WTC11 (cell line): ENCODE measurements at regions not wholly inside any gene's neighbourhood (a gene's known extent, or its start where the extent isn't known, plus 50 kb on each side); places are given as distances from the start of the nearest gene placed in this dataset.

Source experiments
- ATAC-seq: fragments of 200-7000 bp; cut with Tn5 transposase; 2 replicates; pipeline ENCODE4 v1.10.0; 2021; ENCODE audit warnings: mild to moderate bottlenecking, moderate library complexity
- CTCF ChIA-PET: fragments of 300-600 bp; sonication (Branson Sonifier 250); formaldehyde crosslinking; loops from one replicate; lab custom pipeline; 2021; ENCODE audit warnings: antibody characterized with exemption; lab: Charles Lee
- POLR2A ChIA-PET: fragments of 350-600 bp; sonication (Branson Sonifier 250); formaldehyde crosslinking; loops from one replicate; lab custom pipeline; 2021; ENCODE audit warnings: antibody characterized with exemption; lab: Charles Lee
- DNase-seq: peaks from one replicate; pipeline ENCODE4 v3.0.0; 2021; ENCODE audit warnings: low spot score
- H3K27ac Mint-ChIP-seq: 2 replicates; pipeline ENCODE4 v1.8.0; 2021; ENCODE audit warnings: mixed read lengths
- H3K27me3 Mint-ChIP-seq: 2 replicates; pipeline ENCODE4 v1.8.0; 2021; ENCODE audit warnings: low read depth, mild to moderate bottlenecking, moderate library complexity, mixed read lengths
- H3K36me3 Mint-ChIP-seq: 2 replicates; pipeline ENCODE4 v1.8.0; 2021; ENCODE audit warnings: mixed read lengths
- H3K4me1 Mint-ChIP-seq: 2 replicates; pipeline ENCODE4 v1.8.0; 2022; ENCODE audit warnings: mixed read lengths
- H3K4me3 Mint-ChIP-seq: 2 replicates; pipeline ENCODE4 v1.8.0; 2021; ENCODE audit warnings: mild to moderate bottlenecking, moderate library complexity, mixed read lengths
- H3K9me3 Mint-ChIP-seq: 2 replicates; pipeline ENCODE4 v1.8.0; 2021; ENCODE audit warnings: mixed read lengths
- CBFB ChIP-seq: sonication (generic); formaldehyde crosslinking; IDR thresholded peaks from 2 replicates; pipeline ENCODE4 v1.8.1; 2022; ENCODE audit warnings: mild to moderate bottlenecking, low read depth, missing genetic modification reagents
- FOXK1 ChIP-seq: sonication (generic); formaldehyde crosslinking; IDR thresholded peaks from 2 replicates; pipeline ENCODE4 v1.8.0; 2022; ENCODE audit warnings: mild to moderate bottlenecking, moderate library complexity, missing genetic modification reagents
- GRHL2 ChIP-seq: fragments of 250-450 bp; sonication (Bioruptor Pico); IDR thresholded peaks from 2 replicates; pipeline ENCODE4 v1.8.0; 2022; ENCODE audit warnings: mild to moderate bottlenecking, moderate library complexity; ENCODE audit not compliant: insufficient replicate concordance, severe bottlenecking
- GTF2I ChIP-seq: fragments of 250-450 bp; sonication (Bioruptor Pico); conservative IDR thresholded peaks from 2 replicates; pipeline ENCODE4 v1.4.0; 2021; ENCODE audit warnings: mild to moderate bottlenecking
- JAZF1 ChIP-seq: fragments of 250-450 bp; sonication (Bioruptor Pico); IDR thresholded peaks from 2 replicates; pipeline ENCODE4 v1.9.0; 2021; ENCODE audit warnings: moderate library complexity, mild to moderate bottlenecking, inconsistent platforms
- JUN ChIP-seq: sonication (generic); formaldehyde crosslinking; IDR thresholded peaks from 2 replicates; pipeline ENCODE4 v1.8.0; 2023; ENCODE audit warnings: mild to moderate bottlenecking, missing genetic modification reagents
- KAT7 ChIP-seq: sonication (generic); formaldehyde crosslinking; IDR thresholded peaks from 2 replicates; pipeline ENCODE4 v1.8.1; 2023; ENCODE audit warnings: missing genetic modification reagents, mild to moderate bottlenecking, borderline replicate concordance
- NFATC4 ChIP-seq: fragments of 250-450 bp; sonication (Bioruptor Pico); IDR thresholded peaks from 2 replicates; pipeline ENCODE4 v1.9.0; 2021; ENCODE audit warnings: mild to moderate bottlenecking
- OVOL2 ChIP-seq: fragments of 250-450 bp; sonication (Bioruptor Pico); IDR thresholded peaks from 2 replicates; pipeline ENCODE4 v1.9.0; 2021; ENCODE audit warnings: mild to moderate bottlenecking, borderline replicate concordance
- TCF7 ChIP-seq: sonication (generic); formaldehyde crosslinking; IDR thresholded peaks from 2 replicates; pipeline ENCODE4 v1.8.0; 2022; ENCODE audit warnings: mild to moderate bottlenecking, low read depth, missing genetic modification reagents, moderate library complexity
- TEAD1 ChIP-seq: sonication (generic); formaldehyde crosslinking; IDR thresholded peaks from 2 replicates; pipeline ENCODE4 v1.8.0; 2022; ENCODE audit warnings: mild to moderate bottlenecking, missing genetic modification reagents
- TP53 ChIP-seq: sonication (generic); formaldehyde crosslinking; IDR thresholded peaks from 2 replicates; pipeline ENCODE4 v1.8.1; 2023; ENCODE audit warnings: mild to moderate bottlenecking, missing genetic modification reagents
- ZBTB21 ChIP-seq: sonication (generic); formaldehyde crosslinking; IDR thresholded peaks from 2 replicates; pipeline ENCODE4 v1.8.1; 2023; ENCODE audit warnings: mild to moderate bottlenecking, missing genetic modification reagents, borderline replicate concordance
- ZNF121 ChIP-seq: sonication (generic); formaldehyde crosslinking; IDR thresholded peaks from 2 replicates; pipeline ENCODE4 v1.8.0; 2023; ENCODE audit warnings: missing genetic modification reagents
- TF ChIP-seq, protein P1 (sequence below): sonication (generic); formaldehyde crosslinking; IDR thresholded peaks from 2 replicates; pipeline ENCODE4 v1.8.1; 2023; ENCODE audit warnings: mild to moderate bottlenecking, missing genetic modification reagents, moderate library complexity
- TF ChIP-seq, protein P2 (sequence below): sonication (generic); formaldehyde crosslinking; IDR thresholded peaks from 2 replicates; pipeline ENCODE4 v1.8.1; 2023; ENCODE audit warnings: mild to moderate bottlenecking, missing genetic modification reagents, borderline replicate concordance
- TF ChIP-seq, protein P3 (sequence below): fragments of 250-450 bp; sonication (Bioruptor Pico); IDR thresholded peaks from 2 replicates; pipeline ENCODE4 v1.9.0; 2021; ENCODE audit warnings: moderate library complexity, mild to moderate bottlenecking, inconsistent platforms, borderline replicate concordance

DNA sequence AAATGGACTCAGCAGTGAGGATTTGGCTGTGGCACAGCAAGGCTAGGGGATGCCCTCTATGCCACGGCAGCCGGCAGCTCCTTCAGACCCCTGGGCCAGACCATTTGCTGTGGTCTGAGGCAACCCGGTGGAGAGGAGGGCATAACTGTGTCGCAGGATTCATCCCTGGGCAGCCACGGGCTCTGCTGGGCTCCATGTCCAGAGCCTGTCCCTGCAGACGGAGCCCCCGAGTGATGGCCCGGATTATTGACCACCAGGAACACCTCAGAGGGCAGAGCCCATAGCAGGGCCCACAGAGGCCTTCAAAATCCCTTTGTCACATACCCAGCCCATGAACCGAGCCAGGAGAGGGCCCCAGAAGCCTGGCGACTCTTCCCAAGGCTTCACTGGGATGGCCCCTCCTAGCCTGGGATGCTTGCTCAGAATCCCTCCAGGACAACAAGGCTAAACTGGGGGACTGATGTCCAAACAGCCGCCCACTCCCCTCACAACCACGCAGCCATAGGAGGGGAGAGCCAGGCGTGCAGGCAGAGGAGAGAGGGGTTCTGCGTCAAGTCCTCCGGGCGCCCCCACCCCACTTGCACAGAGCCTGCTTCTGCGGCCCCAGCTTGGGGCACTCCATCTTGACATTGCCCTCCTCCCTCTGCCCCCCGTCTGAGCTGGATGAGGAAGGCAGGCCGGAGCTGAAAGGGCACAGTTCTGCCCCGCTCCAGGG is 68.2 kb upstream of the AFDN start:
- POLR2A ChIA-PET: no interaction called here
- H3K4me1 Mint-ChIP-seq: no peaks in the 10 kb centered on the region
- no peak for ATAC-seq
- H3K27me3 Mint-ChIP-seq: no peaks in the 10 kb centered on the region
- H3K9me3 Mint-ChIP-seq: peaks cover 4% of the 10 kb centered on the region; the same call in 1 of the 2 replicates
- H3K4me3 Mint-ChIP-seq: no peak overlapping the region
- DNase-seq: no peak
- no peak overlapping the region for H3K27ac Mint-ChIP-seq
- CTCF ChIA-PET: no interaction called here
- TF ChIP-seq ZNF121 (CRISPR knock-in tag) (no peak), NFATC4 (CRISPR knock-in tag) (no peak), TP53 (CRISPR knock-in tag) (no peak), GTF2I (CRISPR knock-in tag) (no peak), JUN (CRISPR knock-in tag) (no peak), KAT7 (CRISPR knock-in tag) (no peak), JAZF1 (CRISPR knock-in tag) (no peak), CBFB (CRISPR knock-in tag) (no peak), TEAD1 (no peak), OVOL2 (CRISPR knock-in tag) (no peak), ZBTB21 (CRISPR knock-in tag) (no peak), GRHL2 (CRISPR knock-in tag) (no peak)
- TF ChIP-seq, protein P1, sequence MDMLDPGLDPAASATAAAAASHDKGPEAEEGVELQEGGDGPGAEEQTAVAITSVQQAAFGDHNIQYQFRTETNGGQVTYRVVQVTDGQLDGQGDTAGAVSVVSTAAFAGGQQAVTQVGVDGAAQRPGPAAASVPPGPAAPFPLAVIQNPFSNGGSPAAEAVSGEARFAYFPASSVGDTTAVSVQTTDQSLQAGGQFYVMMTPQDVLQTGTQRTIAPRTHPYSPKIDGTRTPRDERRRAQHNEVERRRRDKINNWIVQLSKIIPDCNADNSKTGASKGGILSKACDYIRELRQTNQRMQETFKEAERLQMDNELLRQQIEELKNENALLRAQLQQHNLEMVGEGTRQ (CRISPR knock-in tag): no peak
- TF ChIP-seq, protein P2, sequence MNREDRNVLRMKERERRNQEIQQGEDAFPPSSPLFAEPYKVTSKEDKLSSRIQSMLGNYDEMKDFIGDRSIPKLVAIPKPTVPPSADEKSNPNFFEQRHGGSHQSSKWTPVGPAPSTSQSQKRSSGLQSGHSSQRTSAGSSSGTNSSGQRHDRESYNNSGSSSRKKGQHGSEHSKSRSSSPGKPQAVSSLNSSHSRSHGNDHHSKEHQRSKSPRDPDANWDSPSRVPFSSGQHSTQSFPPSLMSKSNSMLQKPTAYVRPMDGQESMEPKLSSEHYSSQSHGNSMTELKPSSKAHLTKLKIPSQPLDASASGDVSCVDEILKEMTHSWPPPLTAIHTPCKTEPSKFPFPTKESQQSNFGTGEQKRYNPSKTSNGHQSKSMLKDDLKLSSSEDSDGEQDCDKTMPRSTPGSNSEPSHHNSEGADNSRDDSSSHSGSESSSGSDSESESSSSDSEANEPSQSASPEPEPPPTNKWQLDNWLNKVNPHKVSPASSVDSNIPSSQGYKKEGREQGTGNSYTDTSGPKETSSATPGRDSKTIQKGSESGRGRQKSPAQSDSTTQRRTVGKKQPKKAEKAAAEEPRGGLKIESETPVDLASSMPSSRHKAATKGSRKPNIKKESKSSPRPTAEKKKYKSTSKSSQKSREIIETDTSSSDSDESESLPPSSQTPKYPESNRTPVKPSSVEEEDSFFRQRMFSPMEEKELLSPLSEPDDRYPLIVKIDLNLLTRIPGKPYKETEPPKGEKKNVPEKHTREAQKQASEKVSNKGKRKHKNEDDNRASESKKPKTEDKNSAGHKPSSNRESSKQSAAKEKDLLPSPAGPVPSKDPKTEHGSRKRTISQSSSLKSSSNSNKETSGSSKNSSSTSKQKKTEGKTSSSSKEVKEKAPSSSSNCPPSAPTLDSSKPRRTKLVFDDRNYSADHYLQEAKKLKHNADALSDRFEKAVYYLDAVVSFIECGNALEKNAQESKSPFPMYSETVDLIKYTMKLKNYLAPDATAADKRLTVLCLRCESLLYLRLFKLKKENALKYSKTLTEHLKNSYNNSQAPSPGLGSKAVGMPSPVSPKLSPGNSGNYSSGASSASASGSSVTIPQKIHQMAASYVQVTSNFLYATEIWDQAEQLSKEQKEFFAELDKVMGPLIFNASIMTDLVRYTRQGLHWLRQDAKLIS (CRISPR knock-in tag): no peak
- TF ChIP-seq, protein P3, sequence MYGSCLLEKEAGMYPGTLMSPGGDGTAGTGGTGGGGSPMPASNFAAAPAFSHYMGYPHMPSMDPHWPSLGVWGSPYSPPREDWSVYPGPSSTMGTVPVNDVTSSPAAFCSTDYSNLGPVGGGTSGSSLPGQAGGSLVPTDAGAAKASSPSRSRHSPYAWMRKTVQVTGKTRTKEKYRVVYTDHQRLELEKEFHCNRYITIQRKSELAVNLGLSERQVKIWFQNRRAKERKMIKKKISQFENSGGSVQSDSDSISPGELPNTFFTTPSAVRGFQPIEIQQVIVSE (CRISPR knock-in tag): no peak
- H3K36me3 Mint-ChIP-seq: no peaks in the 10 kb centered on the region

DNA sequence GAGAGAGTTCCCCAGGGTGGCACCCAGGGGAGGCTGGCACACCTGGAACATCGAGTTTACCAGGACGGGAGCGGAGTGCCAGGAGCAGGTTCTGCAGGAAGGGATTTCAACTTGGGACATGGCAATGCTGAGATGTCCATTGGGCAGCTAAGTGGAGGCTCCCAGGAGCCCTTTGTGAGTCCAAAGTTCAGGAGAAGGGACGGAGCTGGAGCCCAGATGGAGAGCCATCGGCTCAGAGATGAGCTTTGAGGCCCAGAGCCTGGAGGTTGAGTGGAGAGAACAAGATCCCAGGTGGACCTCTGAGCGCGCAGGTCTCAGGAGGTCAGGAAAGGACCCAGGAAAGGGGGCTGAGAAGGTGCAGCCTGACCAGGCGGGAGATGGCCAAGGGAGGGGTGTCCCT is 67.5 kb upstream of the AFDN start:
- H3K27ac Mint-ChIP-seq: no peak overlapping the region
- no peaks in the 10 kb centered on the region for H3K36me3 Mint-ChIP-seq
- no peak for ATAC-seq
- POLR2A ChIA-PET: no interaction called here
- no peak for DNase-seq
- no peaks in the 10 kb centered on the region for H3K9me3 Mint-ChIP-seq
- H3K4me1 Mint-ChIP-seq: no peaks in the 10 kb centered on the region
- no peak for TF ChIP-seq TCF7 (CRISPR knock-in tag)
- H3K27me3 Mint-ChIP-seq: no peaks in the 10 kb centered on the region
- H3K4me3 Mint-ChIP-seq: no peak overlapping the region
- CTCF ChIA-PET: interaction anchor here (1.2 kb wide), 1 partner anchor 408 kb away, joined by 3 read pairs; no protein-coding TSS in a partner anchor

DNA sequence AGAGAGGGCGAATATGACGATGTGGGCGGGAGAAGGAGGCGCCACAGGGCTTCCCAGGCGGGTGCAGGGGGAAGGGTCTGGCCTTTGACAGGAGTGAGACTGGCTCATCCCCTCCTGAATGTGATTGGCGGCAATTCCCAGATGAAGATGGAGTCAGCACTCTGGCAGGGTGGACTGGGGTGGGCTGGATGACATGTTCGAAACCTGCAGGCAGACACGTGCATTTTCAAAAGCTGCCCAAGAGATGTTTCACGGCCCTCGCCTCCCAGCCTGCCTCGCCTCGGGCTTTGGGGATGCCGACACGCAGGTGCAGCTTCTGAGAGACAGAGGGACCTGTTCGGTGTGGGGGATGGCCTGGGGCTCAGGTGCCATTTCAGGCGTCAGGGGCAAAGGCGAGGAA is 66.8 kb upstream of the AFDN start:
- ChIA-PET CTCF (interaction anchor here (1.2 kb wide), 1 partner anchor 409 kb away, joined by 3 read pairs; no protein-coding TSS in a partner anchor), POLR2A (no interaction called here)
- TF ChIP-seq FOXK1 (CRISPR knock-in tag): no peak
- Mint-ChIP-seq H3K36me3 (no peaks in the 10 kb centered on the region), H3K4me3 (no peak overlapping the region), H3K9me3 (no peaks in the 10 kb centered on the region), H3K4me1 (no peaks in the 10 kb centered on the region), H3K27ac (no peak overlapping the region), H3K27me3 (no peaks in the 10 kb centered on the region)
- DNase-seq (no peak), ATAC-seq (no peak)
